GM21529 (cell line): ENCODE measurements at regions not wholly inside any gene's neighbourhood (a gene's known extent, or its start where the extent isn't known, plus 50 kb on each side); places are given as distances from the start of the nearest gene placed in this dataset.

Experiments
- ATAC-seq: cut with Tn5 transposase; IDR thresholded peaks from one replicate; pipeline ENCODE4 v1.9.1; 2021; ENCODE audit not compliant: unreplicated experiment

DNA sequence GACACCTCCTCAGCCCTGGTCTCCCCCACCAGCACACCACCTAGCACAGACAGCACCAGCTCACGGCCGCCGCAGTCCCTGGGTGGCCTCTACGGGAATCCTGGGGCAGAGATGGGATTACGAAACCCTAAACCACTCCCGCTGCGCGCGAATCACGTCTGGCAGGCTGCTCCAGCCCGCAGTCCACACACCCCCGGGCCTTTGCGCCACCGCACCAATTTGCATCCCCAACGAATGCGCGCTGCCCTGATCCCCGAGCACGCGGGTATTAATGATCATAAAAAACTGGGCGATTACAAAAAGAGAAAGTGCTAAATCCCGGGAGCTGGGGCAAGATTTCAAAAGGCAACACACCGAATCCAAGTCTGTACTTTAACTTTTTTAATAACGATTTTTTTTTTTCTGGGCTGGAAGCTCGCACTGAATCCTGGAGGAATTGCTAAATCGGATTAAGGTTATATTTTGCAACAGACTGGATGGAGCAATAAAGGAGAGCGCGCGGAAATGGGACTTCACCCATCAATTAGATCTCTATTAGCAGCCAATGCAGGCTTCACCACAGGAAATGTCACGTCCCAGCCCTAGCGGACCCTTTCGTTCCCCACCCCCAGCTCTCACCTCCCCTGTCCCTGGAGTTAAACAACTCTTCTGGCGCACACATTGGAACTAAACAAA lies 69.8 kb upstream of the TMEM33 start:
- ATAC-seq = no peak

DNA sequence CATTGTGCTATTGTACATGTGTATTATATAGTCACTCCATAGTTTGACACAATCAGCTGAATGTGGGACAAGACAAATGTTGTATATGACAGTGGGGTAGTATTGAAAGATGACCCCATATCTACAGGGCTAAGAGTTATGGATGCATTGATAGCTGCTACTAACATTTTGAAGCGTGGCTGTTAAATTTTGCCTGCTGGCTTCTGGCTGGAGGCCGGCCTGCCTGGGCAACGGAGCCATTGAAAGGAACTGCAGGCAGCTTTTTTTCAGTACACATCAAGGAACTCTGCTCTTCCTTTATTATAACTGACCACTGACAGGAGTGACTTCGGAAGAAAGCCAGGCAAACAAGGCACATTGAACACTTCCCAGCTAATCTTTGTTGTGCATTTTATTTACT lies 76.1 kb upstream of the TMEM33 start:
- ATAC-seq = no peak

DNA sequence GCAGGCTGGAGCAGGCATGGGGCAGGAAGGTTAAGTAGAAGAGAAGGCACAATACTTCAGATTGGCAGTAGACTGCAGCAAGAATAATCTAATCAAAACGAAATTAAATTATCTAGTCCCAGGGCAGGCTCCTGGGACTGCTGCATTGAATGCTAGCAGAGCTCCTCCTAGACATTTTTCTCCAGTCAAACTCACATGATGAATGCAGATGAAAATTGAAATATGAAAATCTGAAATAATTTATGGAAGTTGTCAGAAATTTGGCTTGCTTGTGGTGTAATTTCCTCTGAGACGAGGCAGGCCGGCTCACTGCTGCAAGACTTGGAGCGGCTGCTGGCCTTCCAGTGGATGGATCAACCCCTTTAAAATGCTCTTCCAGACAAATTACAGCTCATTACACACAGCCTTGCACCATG lies 78.0 kb upstream of the TMEM33 start:
- ATAC-seq = no peak

DNA sequence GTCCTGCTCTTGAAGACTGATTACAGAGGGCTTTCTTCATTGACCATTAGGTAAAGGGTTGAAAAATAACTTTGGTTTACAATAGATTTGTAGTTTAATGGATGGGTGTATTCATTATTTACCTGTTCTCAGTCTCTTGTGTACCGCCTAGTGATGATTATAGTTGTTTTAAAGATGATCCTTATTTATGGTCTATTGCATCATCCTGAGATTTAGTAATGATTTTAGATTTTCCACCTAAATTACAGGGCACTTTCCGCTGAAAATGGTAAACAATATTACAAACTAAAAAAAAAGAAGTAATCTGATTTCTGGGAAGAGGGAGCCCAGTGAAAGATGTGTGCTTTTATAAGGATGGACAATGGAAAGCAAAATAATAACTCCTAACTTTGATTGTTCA lies 78.4 kb upstream of the TMEM33 start:
- no peak for ATAC-seq

DNA sequence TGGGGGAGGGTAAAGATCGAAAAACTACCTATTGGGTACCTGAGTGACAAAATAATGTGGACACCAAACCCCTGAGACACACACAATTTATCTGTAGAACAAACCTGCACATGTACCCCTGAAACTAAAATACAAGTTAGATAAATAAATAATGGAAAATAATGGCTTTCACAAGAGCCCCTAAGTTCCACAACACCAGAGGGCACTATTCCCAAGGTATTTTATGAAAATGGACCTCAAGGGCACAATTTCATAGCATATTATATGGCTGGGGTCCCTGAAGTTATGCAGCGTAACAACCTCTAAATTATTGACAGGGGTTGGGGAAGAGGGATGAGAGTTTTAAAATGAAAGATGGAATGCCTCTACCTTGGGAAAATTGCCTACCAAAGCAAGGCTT lies 81.3 kb upstream of the TMEM33 start:
- ATAC-seq = no peak

DNA sequence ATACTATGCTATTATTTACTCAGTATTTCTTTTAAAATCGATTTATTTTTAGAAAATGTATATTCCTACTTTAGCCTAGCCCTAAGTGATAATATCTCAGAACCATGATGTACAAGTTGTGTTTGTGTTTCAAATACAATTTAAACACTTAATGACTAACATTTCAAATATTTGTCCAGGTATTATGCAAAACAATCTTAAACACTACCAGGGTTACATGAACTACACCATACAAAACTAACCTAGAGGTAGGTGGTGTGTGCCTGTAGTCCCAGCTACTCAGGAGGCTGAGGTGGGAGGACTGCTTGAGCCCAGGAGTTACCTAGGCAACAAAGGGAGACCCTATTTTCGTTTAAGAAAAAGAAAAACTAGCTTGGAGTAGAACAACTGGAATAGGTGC lies 83.0 kb upstream of the TMEM33 start:
- ATAC-seq = no peak

DNA sequence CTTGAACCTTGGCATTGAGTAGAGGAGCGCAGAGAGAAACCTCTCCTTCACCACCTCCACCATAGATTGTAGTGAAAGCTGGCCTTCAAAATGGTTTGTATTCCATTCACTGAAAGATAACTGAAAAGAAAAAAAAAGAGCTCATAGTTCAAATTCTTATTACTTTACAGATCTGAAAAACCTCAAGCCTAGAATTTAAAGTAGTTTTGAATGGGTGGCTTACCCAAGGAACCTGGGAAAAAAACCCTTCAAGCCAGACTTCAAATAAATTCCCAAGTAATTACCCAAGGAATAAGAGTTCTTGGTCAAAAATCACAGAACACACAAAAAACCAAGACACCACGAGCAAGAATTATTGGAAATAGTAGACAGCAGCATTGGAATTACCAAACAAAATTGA lies 83.6 kb upstream of the TMEM33 start:
- no peak for ATAC-seq

DNA sequence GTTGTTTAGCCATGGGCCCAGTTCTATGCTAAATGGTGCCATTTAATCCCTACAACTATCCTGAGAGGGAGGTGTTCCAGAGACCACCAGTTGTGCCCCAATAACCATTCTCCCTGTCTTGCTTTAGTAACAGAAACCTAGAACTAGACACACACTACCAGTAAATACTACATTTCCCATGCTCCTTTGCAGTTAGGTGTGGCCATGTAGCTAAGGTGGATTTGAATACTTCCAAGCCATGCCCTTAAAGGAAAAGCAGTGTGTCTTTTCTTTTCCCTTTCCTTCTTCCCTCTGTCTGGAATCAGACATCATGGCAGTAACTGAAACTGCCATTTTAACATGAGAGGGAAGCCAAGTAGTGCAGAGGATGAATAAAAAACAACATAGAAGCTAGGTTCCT lies 90.9 kb upstream of the TMEM33 start:
- ATAC-seq = no peak

DNA sequence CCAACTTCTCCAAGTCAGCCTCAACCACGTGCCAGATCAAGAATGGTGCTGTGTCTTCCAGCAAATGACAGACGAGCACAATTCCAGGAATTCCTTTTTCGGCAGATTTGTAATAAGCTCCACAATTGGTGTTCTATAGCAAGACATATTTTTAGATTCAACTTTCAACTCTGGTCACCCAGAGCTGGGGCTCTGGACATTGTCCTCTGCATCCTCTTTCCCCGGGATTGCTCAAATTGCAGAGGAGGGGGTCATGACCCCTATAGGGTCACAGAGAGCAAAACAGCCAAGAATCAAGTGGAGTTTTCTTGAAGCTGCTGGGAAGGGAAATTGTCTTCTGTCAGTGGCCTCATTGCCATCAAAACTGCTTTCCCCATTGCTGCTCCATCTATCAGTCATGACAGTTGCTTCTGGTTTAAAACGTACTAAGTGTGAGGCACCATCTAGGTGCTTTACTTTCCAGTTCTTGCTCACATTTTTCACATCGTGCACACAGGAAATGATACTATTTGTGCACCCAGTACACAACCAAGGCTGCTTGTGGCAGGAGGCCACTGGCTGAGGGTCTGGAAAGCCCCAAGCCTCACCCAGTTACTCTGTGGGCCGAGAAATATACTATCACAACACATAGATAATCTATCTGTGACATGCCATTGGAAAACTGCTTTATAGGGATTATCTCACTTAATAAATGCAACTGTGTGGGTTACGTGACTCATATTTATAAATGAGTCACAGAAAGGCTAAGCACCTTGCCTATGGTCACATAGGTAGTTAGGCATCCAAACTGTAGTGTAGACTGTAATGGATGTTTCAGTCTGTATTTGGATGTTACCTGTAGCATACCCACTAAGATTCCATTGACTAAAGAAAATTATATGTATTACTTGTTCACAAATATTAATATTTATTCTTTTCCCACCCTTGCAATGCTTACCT lies 91.7 kb upstream of the PHOX2B start:
- ATAC-seq = no peak

DNA sequence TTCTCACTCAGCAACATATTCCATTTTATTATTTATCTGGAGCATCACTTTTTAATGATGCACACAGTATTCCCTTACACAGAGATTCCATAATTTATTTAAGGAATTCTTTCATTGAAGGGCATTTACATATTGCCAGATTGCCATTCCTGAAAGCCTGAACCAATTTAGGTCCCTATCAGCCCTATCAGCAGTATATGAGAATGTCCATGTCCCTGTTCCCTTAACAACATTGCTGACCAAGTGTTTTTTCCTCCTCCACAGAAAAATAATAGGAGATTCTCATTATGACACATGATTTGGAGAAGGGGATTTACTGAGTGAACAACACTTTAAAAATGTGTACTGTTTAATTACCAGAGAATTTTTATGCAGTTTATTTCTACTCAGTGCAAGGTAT lies 90.1 kb upstream of the PHOX2B start:
- ATAC-seq = no peak

DNA sequence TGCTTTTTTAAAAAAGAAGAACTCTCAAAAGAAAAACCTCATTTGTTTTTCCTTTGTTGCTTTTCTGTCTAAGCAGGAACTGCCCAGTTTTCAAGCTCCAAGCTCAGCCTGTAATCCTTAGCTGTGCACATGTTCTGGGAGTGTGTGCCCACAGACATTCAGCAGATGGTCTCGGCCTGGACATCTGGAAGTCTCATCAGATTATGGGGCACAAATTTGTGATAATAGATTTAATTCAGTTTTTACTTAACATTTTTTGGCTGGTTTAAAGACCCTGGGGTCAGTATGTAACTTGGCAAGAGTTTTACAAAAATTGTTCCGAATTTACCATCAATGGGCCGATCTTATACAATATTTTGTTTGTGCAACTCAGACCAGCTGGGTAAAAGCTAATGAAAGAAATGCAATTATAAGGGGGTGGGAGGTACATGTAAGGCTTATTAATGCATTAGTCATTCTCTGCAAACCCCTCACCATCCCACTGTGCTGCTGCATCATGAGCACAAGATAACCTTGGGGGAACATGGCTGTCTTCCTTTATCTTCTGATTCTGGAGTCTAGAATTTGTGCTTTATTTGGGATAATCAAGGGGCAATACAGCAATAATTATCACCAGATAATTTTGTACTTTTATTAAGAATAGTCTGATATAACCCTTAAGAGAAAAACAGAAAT lies 86.9 kb upstream of the PHOX2B start:
- ATAC-seq = no peak

DNA sequence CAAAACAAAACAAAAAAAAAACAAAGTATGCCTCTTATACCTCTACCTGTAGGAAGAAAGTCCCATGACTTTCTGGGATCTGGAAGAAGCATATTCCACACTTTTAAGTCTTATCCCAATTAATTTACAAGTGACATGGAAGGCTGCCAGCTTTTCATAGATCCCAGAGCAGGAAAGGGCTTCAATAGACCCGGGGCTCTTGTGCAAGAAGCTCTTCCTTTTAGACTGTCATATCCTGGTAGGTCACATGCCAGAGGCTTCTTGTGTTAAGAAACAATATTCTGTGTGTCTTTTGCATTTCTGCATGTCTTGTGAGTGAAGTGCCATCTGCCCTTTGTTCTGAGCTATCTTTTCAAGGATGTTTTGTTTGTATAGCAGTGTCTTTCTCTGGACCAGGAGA lies 84.4 kb upstream of the PHOX2B start:
- no peak for ATAC-seq

DNA sequence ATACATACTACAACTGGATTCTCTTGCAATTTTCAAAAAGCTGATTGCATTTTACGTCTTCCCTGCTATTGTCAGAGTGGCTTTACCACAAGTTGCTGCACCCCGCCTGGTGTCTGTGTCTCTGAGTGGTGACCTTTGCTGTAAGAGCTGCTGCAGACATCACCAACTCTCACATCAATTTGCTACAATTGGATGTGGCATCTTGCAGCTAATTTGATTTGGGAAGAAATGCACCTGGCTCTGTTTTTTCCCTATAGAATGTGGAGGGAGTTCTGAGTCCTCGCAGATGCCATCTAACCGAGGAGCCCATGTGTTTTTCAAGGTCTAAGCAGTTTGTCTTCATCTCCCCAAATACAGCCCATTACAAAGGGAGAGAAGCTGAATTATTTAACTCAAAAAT lies 73.8 kb upstream of the PHOX2B start:
- no peak for ATAC-seq

DNA sequence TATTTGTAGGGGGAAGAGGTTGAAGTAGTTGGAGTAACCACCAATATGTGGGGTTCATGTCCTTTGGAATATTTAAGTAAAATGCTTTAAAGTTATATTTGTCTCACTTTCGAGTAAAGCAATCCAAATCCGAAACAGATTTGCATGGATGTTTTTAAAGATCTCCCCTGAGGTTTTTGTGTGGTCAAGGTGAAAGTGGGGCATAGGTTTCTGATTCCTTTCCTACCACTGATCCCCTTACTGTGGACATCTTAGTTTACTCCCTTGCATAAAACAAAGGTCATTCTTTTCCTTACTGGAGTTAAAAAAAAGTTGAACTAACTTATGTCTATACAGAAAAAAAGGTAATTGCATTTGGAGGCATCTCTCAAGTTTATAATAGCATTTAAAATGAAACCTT lies 71.9 kb upstream of the PHOX2B start:
- ATAC-seq = no peak

DNA sequence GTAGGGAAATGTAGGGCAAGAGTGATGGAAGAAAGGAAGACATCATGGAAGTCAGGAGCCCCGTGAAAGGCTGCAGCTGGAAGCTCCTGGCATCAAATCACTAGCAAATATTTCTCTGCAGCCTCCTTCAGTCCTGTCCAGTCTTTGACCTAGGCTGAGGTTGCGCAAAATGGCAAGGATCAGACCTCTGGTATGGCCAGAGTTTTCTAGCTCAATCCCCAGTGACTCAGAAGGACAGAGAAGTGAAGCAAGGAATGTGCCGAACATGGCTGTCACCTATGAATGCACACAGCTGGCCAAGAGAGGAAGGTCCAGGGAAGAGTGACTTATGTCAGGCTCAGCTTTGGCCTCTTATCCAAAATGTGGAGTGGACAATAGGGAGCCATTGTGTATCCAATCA lies 71.1 kb upstream of the PHOX2B start:
- no peak for ATAC-seq

DNA sequence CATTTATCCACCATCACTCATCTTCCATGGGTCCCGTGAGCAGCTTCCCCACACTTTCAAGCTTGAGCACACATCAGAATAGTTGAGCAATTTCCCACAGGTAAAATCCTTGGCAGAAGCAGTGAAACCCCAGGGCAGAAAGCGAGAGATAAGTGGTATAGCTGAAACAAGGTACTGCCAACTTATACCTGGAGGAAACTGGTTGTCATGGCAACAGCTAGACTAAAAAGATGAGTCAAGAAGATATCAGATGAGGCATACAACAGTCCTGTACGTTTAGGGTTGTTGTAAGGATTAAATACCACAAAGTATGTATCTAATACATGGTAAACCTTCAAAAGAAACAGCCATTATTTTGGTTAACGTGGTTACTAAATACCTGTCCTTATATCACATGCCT lies 66.9 kb upstream of the PHOX2B start:
- ATAC-seq = no peak

DNA sequence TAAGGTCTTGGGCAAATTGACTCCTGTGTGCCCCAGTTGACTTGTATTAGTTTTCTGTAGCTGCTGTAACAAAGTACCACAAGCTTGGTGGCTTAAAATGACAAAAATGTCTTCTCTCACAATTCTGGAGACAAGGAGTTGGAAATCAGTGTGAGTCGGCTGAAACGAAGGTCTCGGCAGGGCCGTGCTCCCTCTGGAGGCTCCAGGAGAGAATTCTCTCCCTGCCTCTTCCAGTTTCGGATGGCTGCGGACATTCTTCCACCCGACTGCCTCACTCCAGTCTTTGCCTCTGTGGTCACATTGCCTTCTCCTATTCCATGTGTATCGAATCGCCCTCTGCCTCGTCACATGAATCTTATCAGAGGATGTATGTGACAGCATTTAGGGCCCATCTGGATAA lies 66.0 kb upstream of the PHOX2B start:
- ATAC-seq = no peak

DNA sequence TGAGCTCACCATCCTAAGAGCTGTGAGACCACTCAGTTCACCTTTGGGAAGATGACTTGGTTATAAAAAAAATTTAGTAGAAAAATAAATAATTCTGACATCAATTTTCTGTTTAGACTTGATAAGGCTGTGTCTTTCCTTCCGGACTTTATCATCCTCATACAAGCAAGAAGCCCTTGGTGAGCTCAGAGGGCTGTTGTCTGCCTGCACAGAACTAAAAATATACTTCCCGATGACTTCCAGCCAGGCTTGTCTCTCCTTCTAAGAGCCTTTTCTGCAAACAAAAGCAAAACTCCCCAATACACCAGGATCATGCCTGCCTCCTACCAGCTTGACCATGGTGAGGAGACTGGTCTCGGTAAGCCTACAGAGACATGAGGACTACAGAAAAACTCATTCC lies 58.3 kb upstream of the PHOX2B start:
- no peak for ATAC-seq

DNA sequence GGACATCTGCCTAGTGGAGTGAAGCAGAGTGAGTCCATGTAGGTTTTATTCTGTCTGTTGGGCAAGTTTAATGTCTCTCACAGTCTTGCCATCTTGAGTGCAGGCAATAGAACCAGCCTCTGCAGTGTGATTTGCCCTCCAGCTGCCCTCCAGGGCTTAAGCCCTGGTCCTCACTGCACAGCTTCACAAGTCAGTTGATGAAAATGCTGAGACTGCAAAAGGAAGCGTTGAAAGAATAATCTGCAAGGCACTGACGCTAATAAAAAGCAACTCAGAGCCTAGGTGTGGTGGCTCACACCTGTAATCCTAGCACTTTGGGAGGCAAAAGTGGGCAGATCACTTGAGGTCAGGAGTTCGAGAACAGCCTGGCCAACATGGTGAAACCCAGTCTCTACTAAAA lies 54.1 kb upstream of the PHOX2B start:
- no peak for ATAC-seq

DNA sequence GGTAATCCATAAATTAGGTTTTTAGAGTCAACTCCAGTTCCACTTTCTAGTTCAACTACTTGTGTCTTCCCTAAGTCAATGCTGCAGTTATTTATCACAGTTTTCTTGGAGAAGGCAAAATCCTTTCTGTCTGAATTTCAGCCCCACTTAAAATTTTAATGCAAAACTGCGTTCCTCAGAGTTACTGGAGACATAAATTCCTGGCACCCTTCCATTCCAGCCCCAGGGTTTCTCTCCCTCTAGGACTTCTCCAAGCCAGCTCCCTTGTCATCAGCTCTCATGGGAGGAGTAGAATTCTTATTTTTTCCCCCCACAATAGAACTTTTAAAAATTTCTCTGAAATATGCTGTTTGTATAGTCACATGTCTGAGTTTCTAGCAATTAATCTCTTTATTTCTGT lies 50.6 kb upstream of the PHOX2B start:
- ATAC-seq = no peak
